ENCODE measurements at regions not wholly inside any gene's neighbourhood (a gene's known extent, or its start where the extent isn't known, plus 50 kb on each side); places are given as distances from the start of the nearest gene placed in this dataset.

DNA sequence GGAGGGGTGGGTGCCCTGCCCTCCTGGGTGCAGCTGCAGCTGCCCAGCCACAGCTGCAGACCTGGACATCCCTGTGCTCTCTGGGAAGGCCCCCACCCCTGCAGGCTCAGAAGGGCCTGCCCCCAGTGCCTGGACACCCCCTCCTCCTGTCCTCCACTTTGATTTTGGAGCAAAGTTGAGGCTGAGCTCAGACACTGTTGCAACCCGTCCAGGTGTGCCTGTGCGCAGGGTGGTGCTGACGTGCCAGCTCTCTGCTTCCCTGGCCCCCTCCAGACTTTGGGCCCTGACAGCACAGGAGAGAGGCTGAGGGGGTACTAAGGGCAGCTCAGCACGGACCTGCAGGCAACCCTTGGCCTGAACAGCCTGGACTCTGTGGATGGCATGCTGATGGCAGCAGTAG lies 750.3 kb downstream of the ARAP2 start:
- H3K27me3 Mint-ChIP-seq (ENCODE audit: low read depth in 3 of 3): no peaks in the 10 kb centered on the region
- Histone ChIP-seq H3K79me2 (ENCODE audit: insufficient read depth, low read length) (no peaks in the 10 kb centered on the region), H4K20me1 (ENCODE audit: insufficient read depth, low read length) (no peaks in the 10 kb centered on the region), H3K4me1 (ENCODE audit: control insufficient read depth in 1 of 2, insufficient read depth in 2 of 2, low read length in 2 of 2) (no peaks in the 10 kb centered on the region), H3K9ac (ENCODE audit: insufficient read depth, low read length, poor library complexity, severe bottlenecking) (no peak overlapping the region), H3K36me3 (replicated peaks in 1 of 2; ENCODE audit: control insufficient read depth in 1 of 2, insufficient read depth in 2 of 2, low read length in 2 of 2) (no peaks in the 10 kb centered on the region), H3K27ac (ENCODE audit: low read depth in 1 of 2, low read length in 2 of 2) (no peak overlapping the region), H2AFZ (ENCODE audit: insufficient read depth, low read depth, low read length, poor library complexity, severe bottlenecking) (no peak overlapping the region), H3K27me3 (ENCODE audit: control insufficient read depth in 2 of 2, insufficient read depth in 2 of 2, low read length in 2 of 2) (no peaks in the 10 kb centered on the region), H3K4me2 (replicated peaks; ENCODE audit: extremely low read depth, low read length, poor library complexity, severe bottlenecking) (no peak overlapping the region), H3K9me3 (replicated peaks in 1 of 2; ENCODE audit: control insufficient read depth in 1 of 2, insufficient read depth in 1 of 2, low read length in 2 of 2) (peaks cover 0 to 17% of the 10 kb centered on the region in 2 donors), H3K4me3 (replicated peaks in 1 of 3; ENCODE audit: low read depth in 2 of 3, low read length in 3 of 3) (no peak overlapping the region)
- peaks cover 0 to 10% (median 5%) of the 10 kb centered on the region in 7 donors for H3K9me3 Mint-ChIP-seq
- no peaks in the 10 kb centered on the region for H3K36me3 Mint-ChIP-seq
- H3K4me1 Mint-ChIP-seq: no peaks in the 10 kb centered on the region
- no peak overlapping the region for H3K27ac Mint-ChIP-seq
- H3K4me3 Mint-ChIP-seq: no peak overlapping the region
- intact Hi-C loops (cut with micrococcal nuclease): no loop called here
- 14% methylated on average over 4 of the region's 4 CpGs for WGBS (ENCODE audit: insufficient coverage)
- TF ChIP-seq, protein P1, sequence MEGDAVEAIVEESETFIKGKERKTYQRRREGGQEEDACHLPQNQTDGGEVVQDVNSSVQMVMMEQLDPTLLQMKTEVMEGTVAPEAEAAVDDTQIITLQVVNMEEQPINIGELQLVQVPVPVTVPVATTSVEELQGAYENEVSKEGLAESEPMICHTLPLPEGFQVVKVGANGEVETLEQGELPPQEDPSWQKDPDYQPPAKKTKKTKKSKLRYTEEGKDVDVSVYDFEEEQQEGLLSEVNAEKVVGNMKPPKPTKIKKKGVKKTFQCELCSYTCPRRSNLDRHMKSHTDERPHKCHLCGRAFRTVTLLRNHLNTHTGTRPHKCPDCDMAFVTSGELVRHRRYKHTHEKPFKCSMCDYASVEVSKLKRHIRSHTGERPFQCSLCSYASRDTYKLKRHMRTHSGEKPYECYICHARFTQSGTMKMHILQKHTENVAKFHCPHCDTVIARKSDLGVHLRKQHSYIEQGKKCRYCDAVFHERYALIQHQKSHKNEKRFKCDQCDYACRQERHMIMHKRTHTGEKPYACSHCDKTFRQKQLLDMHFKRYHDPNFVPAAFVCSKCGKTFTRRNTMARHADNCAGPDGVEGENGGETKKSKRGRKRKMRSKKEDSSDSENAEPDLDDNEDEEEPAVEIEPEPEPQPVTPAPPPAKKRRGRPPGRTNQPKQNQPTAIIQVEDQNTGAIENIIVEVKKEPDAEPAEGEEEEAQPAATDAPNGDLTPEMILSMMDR (IDR thresholded peaks at IDR 0.05): no peak
- DNase-seq: no peak

DNA sequence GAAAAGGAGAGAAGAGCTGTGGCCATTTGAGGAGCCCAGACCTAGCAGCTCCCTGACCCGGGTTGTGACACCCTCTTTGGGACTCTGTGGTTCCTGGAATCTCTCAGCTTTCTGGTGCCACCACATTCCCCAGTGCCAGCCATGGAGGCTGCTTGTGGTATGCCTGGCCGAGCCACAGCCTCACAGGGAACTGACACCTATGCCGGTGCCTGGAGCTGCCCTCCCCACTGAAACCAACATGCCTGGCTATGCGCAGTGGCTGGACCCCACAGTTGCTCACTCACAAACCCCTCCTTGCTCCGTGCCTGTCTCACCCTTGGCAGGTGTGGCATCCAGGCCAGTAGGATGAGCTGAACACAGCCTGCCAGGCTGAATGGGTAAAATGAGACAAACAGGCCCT lies 749.4 kb downstream of the ARAP2 start:
- no peaks in the 10 kb centered on the region for H3K27me3 Mint-ChIP-seq (ENCODE audit: low read depth in 3 of 3)
- Histone ChIP-seq H3K9me3 (replicated peaks in 1 of 2; ENCODE audit: control insufficient read depth in 1 of 2, insufficient read depth in 1 of 2, low read length in 2 of 2) (peaks cover 0 to 17% of the 10 kb centered on the region in 2 donors), H3K36me3 (replicated peaks in 1 of 2; ENCODE audit: control insufficient read depth in 1 of 2, insufficient read depth in 2 of 2, low read length in 2 of 2) (no peaks in the 10 kb centered on the region), H3K4me2 (replicated peaks; ENCODE audit: extremely low read depth, low read length, poor library complexity, severe bottlenecking) (no peak overlapping the region), H3K9ac (ENCODE audit: insufficient read depth, low read length, poor library complexity, severe bottlenecking) (no peak overlapping the region), H3K4me1 (ENCODE audit: control insufficient read depth in 1 of 2, insufficient read depth in 2 of 2, low read length in 2 of 2) (no peaks in the 10 kb centered on the region), H3K4me3 (replicated peaks in 1 of 3; ENCODE audit: low read depth in 2 of 3, low read length in 3 of 3) (no peak overlapping the region), H2AFZ (ENCODE audit: insufficient read depth, low read depth, low read length, poor library complexity, severe bottlenecking) (no peak overlapping the region), H3K27me3 (ENCODE audit: control insufficient read depth in 2 of 2, insufficient read depth in 2 of 2, low read length in 2 of 2) (no peaks in the 10 kb centered on the region), H3K79me2 (ENCODE audit: insufficient read depth, low read length) (no peaks in the 10 kb centered on the region), H4K20me1 (ENCODE audit: insufficient read depth, low read length) (no peaks in the 10 kb centered on the region), H3K27ac (ENCODE audit: low read depth in 1 of 2, low read length in 2 of 2) (no peak overlapping the region)
- TF ChIP-seq, protein P1 (IDR thresholded peaks at IDR 0.05): no peak
- intact Hi-C loops (cut with micrococcal nuclease): no loop called here
- H3K9me3 Mint-ChIP-seq: peaks cover 0 to 10% (median 5%) of the 10 kb centered on the region in 7 donors
- DNase-seq: no peak
- no peaks in the 10 kb centered on the region for H3K4me1 Mint-ChIP-seq
- H3K27ac Mint-ChIP-seq: no peak overlapping the region
- H3K4me3 Mint-ChIP-seq: no peak overlapping the region
- no peaks in the 10 kb centered on the region for H3K36me3 Mint-ChIP-seq
- WGBS (ENCODE audit: insufficient coverage): 86% methylated on average over 5 of the region's 5 CpGs
